ENCODE measurements at regions not wholly inside any gene's neighbourhood (a gene's known extent, or its start where the extent isn't known, plus 50 kb on each side); places are given as distances from the start of the nearest gene placed in this dataset.

DNA sequence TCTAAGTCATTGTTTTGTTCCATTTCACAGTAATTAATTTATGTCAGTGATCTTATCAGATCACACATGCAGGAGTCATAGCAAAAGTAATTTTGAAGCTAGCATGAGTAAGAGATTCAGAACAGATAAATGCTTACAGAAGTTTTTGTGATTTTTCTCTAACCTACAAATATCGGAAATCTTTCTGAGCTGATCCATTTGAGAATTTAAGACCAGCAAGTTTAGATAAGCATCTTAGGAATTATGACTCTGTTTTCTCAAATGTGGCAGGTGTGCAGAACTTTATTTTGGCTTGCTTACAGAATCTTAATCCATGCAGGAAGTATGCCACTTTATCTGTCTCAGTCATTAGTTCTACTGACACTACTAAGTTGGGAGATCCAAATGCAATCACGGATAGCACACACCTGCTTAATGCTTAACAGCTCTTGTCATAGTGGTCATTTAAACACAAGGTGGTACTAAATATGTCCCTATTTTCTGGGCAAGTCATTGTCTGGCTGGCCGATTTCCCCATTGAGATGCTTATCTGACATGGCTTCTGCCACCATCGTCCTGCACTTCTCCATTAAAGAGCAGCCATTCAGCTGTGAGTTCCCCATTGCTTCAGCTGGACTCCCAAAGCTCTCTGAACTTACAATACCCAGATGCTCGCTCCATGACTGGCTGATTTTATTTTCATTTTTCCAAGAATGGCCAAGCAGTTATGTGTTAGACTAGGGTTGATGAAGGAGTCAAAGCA lies 305.4 kb upstream of the NUDT12 start:
- TF ChIP-seq POLR2AphosphoS5 (IDR thresholded peaks at IDR 0.05; ENCODE audit: low read depth, low read length) (peak; percentile 57; the same call in 1 of the 2 replicates), TAF1 (IDR thresholded peaks at IDR 0.05; ENCODE audit: borderline replicate concordance, low read depth, low read length) (no peak), EP300 (IDR thresholded peaks at IDR 0.05; ENCODE audit: borderline replicate concordance in 1 of 2, low read depth in 1 of 2, low read length in 1 of 2) (peak; percentile 42 to 94), GATA2 (CRISPR knock-in tag; IDR thresholded peaks at IDR 0.05) (peak; percentile 80), GABPA (IDR thresholded peaks at IDR 0.05; ENCODE audit: low read depth) (0 out of 2 replicates have a peak, but pooled peaks have one; percentile 22), MEF2A (IDR thresholded peaks at IDR 0.05; ENCODE audit: borderline replicate concordance, low read depth) (peak; percentile 65), NRF1 (IDR thresholded peaks at IDR 0.05; ENCODE audit: low read depth, low read length) (no peak), JUND (IDR thresholded peaks at IDR 0.05) (peak; percentile 98), YY1 (IDR thresholded peaks at IDR 0.05; ENCODE audit: low read depth) (peak; percentile 49; the same call in 1 of the 2 replicates), SIN3A (IDR thresholded peaks at IDR 0.05; ENCODE audit: borderline replicate concordance, low read depth, low read length) (no peak; the same call in 1 of the 2 replicates), RXRA (IDR thresholded peaks at IDR 0.05; ENCODE audit: borderline replicate concordance, low read depth) (peak; percentile 72), TCF12 (IDR thresholded peaks at IDR 0.05) (peak; percentile 97), TEAD4 (IDR thresholded peaks at IDR 0.05; ENCODE audit: borderline replicate concordance, insufficient read depth) (peak; percentile 96), FOXM1 (IDR thresholded peaks at IDR 0.05; ENCODE audit: low read depth) (peak; percentile 94), RAD21 (IDR thresholded peaks at IDR 0.05; ENCODE audit: low read length) (peak; percentile 8; the same call in 1 of the 2 replicates), RCOR1 (IDR thresholded peaks at IDR 0.05; ENCODE audit: low read length) (no peak), FOSL2 (IDR thresholded peaks at IDR 0.05; ENCODE audit: borderline replicate concordance, low read depth) (peak; percentile 83; the same call in 1 of the 2 replicates), NFIC (IDR thresholded peaks at IDR 0.05; ENCODE audit: borderline replicate concordance) (peak; percentile 91)
- TF ChIP-seq, protein P1, sequence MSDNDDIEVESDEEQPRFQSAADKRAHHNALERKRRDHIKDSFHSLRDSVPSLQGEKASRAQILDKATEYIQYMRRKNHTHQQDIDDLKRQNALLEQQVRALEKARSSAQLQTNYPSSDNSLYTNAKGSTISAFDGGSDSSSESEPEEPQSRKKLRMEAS (IDR thresholded peaks at IDR 0.05; ENCODE audit: low read depth): 0 out of 2 replicates have a peak, but pooled peaks have one; percentile 17
- TF ChIP-seq, protein P2, sequence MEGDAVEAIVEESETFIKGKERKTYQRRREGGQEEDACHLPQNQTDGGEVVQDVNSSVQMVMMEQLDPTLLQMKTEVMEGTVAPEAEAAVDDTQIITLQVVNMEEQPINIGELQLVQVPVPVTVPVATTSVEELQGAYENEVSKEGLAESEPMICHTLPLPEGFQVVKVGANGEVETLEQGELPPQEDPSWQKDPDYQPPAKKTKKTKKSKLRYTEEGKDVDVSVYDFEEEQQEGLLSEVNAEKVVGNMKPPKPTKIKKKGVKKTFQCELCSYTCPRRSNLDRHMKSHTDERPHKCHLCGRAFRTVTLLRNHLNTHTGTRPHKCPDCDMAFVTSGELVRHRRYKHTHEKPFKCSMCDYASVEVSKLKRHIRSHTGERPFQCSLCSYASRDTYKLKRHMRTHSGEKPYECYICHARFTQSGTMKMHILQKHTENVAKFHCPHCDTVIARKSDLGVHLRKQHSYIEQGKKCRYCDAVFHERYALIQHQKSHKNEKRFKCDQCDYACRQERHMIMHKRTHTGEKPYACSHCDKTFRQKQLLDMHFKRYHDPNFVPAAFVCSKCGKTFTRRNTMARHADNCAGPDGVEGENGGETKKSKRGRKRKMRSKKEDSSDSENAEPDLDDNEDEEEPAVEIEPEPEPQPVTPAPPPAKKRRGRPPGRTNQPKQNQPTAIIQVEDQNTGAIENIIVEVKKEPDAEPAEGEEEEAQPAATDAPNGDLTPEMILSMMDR (IDR thresholded peaks at IDR 0.05): no peak
- TF ChIP-seq, protein P3, sequence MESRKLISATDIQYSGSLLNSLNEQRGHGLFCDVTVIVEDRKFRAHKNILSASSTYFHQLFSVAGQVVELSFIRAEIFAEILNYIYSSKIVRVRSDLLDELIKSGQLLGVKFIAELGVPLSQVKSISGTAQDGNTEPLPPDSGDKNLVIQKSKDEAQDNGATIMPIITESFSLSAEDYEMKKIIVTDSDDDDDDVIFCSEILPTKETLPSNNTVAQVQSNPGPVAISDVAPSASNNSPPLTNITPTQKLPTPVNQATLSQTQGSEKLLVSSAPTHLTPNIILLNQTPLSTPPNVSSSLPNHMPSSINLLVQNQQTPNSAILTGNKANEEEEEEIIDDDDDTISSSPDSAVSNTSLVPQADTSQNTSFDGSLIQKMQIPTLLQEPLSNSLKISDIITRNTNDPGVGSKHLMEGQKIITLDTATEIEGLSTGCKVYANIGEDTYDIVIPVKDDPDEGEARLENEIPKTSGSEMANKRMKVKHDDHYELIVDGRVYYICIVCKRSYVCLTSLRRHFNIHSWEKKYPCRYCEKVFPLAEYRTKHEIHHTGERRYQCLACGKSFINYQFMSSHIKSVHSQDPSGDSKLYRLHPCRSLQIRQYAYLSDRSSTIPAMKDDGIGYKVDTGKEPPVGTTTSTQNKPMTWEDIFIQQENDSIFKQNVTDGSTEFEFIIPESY (IDR thresholded peaks at IDR 0.05; ENCODE audit: borderline replicate concordance, low read depth): peak; percentile 47; the same call in 1 of the 2 replicates
- TF ChIP-seq, protein P4, sequence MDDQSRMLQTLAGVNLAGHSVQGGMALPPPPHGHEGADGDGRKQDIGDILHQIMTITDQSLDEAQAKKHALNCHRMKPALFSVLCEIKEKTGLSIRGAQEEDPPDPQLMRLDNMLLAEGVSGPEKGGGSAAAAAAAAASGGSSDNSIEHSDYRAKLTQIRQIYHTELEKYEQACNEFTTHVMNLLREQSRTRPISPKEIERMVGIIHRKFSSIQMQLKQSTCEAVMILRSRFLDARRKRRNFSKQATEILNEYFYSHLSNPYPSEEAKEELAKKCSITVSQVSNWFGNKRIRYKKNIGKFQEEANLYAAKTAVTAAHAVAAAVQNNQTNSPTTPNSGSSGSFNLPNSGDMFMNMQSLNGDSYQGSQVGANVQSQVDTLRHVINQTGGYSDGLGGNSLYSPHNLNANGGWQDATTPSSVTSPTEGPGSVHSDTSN (IDR thresholded peaks at IDR 0.05): peak; percentile 89
- TF ChIP-seq, protein P5, sequence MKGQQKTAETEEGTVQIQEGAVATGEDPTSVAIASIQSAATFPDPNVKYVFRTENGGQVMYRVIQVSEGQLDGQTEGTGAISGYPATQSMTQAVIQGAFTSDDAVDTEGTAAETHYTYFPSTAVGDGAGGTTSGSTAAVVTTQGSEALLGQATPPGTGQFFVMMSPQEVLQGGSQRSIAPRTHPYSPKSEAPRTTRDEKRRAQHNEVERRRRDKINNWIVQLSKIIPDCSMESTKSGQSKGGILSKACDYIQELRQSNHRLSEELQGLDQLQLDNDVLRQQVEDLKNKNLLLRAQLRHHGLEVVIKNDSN (IDR thresholded peaks at IDR 0.05; ENCODE audit: borderline replicate concordance, low read depth): no peak
- peak; percentile 16 for DNase-seq
- no peaks in the 10 kb centered on the region for H4K20me1 ChIP-seq (ENCODE audit: insufficient read depth)
- peaks cover 19 to 23% of the 10 kb centered on the region in 2 experiments for H3K4me1 ChIP-seq (ENCODE audit: control insufficient read depth in 1 of 2, insufficient read depth in 2 of 2, low read depth in 1 of 2, low read length in 1 of 2)
- H3K9me3 ChIP-seq: no peaks in the 10 kb centered on the region
- 10% methylated on average over 5 of the region's 5 CpGs for WGBS (ENCODE audit: low lambda C conversion rate)
- ChIA-PET POLR2A (interaction anchor here (0.7 kb wide), 1 partner anchor 327 kb away, joined by 7 read pairs; no protein-coding TSS in a partner anchor), CTCF (interaction anchor here (0.6 to 2.0 kb wide), 6 partner anchors 9 to 749 kb away, joined by 3 to 6 read pairs (median 3); partner anchors contain the start of gene GIN1)
- H3K27ac ChIP-seq (ENCODE audit: low read depth in 2 of 2, low read length in 1 of 2): peak overlapping the region; percentile 66 to 97
- H3F3A ChIP-seq (replicated peaks; ENCODE audit: insufficient read depth): peaks cover 8% of the 10 kb centered on the region
- H3K79me2 ChIP-seq (ENCODE audit: insufficient read depth): no peaks in the 10 kb centered on the region
- H3K27me3 ChIP-seq (ENCODE audit: insufficient read depth): no peaks in the 10 kb centered on the region
- H3K4me2 ChIP-seq: peak overlapping the region; percentile 65
- no peak overlapping the region for H3K9ac ChIP-seq
- H3K36me3 ChIP-seq (replicated peaks in 1 of 2; ENCODE audit: control insufficient read depth in 1 of 2, insufficient read depth in 2 of 2, low read length in 1 of 2): no peaks in the 10 kb centered on the region
- H3K9me2 ChIP-seq: no peaks in the 10 kb centered on the region
- peak overlapping the region; percentile 5; the same call in 1 of the 2 replicates for H2AFZ ChIP-seq (ENCODE audit: low read depth)
- H3K4me3 ChIP-seq (ENCODE audit: low read depth in 2 of 2, low read length in 1 of 2): peak overlapping the region in 1 of 2 experiments; percentile 23; a peak in 1 of 4 replicates
